ENCODE measurements at regions not wholly inside any gene's neighbourhood (a gene's known extent, or its start where the extent isn't known, plus 50 kb on each side); places are given as distances from the start of the nearest gene placed in this dataset.

DNA sequence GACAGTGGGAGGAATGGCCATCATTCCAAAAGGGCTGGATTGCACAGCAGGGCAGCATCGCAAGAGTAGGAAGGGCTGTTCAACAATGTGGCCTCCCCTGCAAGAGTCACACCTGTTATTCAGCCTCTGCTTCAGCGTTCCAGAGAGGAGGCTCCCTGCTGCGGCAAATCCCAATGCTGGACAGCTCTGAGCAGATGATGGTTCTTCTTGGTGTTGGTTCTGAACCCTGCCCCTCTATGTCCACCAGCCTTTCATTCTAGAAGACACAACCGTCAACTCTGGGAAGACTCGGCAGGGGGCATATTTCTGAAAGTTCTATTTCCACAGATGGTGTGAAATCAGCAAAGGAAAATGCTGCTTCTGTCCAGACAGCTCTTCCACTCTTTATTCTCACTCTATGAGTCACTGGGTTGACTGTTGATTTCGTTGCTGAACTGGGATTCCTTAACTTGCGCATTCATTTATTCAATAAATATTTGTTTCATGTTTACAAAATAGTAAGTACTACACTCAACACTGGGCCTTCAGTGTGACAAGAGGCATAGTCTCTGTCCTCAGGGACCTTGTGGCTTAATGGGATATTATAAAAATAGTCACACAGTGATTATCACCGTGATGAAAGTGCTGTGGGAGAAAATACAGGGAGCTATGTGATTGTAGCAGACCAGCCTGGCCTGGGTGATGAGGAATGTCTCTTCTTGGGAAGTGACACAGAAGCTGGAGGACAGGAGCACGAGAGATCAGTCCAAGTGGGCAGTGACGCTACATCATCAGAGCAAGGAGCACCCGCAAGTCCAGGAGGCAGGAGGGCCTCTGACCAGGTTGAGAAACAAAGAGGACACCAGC is 260.3 kb downstream of the SIPA1L2 start:
- TF ChIP-seq TOX (CRISPR knock-in tag; IDR thresholded peaks at IDR 0.05; ENCODE audit: borderline replicate concordance) (no peak), ZFP3 (CRISPR knock-in tag; IDR thresholded peaks at IDR 0.05) (no peak), PPARA (CRISPR knock-in tag; IDR thresholded peaks at IDR 0.05; ENCODE audit: borderline replicate concordance) (no peak), GLIS3 (CRISPR knock-in tag; IDR thresholded peaks at IDR 0.05) (no peak), SNAI2 (CRISPR knock-in tag; IDR thresholded peaks at IDR 0.05) (no peak), ZNF565 (CRISPR knock-in tag; conservative IDR thresholded peaks at IDR 0.05; ENCODE audit: low read depth) (no peak), RARB (CRISPR knock-in tag; IDR thresholded peaks at IDR 0.05) (no peak), ARNTL (CRISPR knock-in tag; IDR thresholded peaks at IDR 0.05; ENCODE audit: borderline replicate concordance, low read depth) (no peak), ZC3H10 (CRISPR knock-in tag; IDR thresholded peaks at IDR 0.05) (no peak)
- TF ChIP-seq, protein P1, sequence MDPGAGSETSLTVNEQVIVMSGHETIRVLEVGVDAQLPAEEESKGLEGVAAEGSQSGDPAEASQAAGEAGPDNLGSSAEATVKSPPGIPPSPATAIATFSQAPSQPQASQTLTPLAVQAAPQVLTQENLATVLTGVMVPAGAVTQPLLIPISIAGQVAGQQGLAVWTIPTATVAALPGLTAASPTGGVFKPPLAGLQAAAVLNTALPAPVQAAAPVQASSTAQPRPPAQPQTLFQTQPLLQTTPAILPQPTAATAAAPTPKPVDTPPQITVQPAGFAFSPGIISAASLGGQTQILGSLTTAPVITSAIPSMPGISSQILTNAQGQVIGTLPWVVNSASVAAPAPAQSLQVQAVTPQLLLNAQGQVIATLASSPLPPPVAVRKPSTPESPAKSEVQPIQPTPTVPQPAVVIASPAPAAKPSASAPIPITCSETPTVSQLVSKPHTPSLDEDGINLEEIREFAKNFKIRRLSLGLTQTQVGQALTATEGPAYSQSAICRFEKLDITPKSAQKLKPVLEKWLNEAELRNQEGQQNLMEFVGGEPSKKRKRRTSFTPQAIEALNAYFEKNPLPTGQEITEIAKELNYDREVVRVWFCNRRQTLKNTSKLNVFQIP (CRISPR knock-in tag; IDR thresholded peaks at IDR 0.05; ENCODE audit: borderline replicate concordance, low read depth) = no peak
- TF ChIP-seq, protein P2, sequence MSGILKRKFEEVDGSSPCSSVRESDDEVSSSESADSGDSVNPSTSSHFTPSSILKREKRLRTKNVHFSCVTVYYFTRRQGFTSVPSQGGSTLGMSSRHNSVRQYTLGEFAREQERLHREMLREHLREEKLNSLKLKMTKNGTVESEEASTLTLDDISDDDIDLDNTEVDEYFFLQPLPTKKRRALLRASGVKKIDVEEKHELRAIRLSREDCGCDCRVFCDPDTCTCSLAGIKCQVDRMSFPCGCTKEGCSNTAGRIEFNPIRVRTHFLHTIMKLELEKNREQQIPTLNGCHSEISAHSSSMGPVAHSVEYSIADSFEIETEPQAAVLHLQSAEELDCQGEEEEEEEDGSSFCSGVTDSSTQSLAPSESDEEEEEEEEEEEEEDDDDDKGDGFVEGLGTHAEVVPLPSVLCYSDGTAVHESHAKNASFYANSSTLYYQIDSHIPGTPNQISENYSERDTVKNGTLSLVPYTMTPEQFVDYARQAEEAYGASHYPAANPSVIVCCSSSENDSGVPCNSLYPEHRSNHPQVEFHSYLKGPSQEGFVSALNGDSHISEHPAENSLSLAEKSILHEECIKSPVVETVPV (CRISPR knock-in tag; IDR thresholded peaks at IDR 0.05) = no peak
- TF ChIP-seq, protein P3, sequence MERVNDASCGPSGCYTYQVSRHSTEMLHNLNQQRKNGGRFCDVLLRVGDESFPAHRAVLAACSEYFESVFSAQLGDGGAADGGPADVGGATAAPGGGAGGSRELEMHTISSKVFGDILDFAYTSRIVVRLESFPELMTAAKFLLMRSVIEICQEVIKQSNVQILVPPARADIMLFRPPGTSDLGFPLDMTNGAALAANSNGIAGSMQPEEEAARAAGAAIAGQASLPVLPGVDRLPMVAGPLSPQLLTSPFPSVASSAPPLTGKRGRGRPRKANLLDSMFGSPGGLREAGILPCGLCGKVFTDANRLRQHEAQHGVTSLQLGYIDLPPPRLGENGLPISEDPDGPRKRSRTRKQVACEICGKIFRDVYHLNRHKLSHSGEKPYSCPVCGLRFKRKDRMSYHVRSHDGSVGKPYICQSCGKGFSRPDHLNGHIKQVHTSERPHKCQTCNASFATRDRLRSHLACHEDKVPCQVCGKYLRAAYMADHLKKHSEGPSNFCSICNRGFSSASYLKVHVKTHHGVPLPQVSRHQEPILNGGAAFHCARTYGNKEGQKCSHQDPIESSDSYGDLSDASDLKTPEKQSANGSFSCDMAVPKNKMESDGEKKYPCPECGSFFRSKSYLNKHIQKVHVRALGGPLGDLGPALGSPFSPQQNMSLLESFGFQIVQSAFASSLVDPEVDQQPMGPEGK (CRISPR knock-in tag; IDR thresholded peaks at IDR 0.05; ENCODE audit: borderline replicate concordance) = no peak
- TF ChIP-seq, protein P4, sequence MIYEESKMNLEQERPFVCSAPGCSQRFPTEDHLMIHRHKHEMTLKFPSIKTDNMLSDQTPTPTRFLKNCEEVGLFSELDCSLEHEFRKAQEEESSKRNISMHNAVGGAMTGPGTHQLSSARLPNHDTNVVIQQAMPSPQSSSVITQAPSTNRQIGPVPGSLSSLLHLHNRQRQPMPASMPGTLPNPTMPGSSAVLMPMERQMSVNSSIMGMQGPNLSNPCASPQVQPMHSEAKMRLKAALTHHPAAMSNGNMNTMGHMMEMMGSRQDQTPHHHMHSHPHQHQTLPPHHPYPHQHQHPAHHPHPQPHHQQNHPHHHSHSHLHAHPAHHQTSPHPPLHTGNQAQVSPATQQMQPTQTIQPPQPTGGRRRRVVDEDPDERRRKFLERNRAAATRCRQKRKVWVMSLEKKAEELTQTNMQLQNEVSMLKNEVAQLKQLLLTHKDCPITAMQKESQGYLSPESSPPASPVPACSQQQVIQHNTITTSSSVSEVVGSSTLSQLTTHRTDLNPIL (CRISPR knock-in tag; IDR thresholded peaks at IDR 0.05; ENCODE audit: low read depth) = no peak
